GM06990 (cell line): ENCODE measurements at regions not wholly inside any gene's neighbourhood (a gene's known extent, or its start where the extent isn't known, plus 50 kb on each side); places are given as distances from the start of the nearest gene placed in this dataset.
"Not testable (repeated sequence)": the region's sequence is repeated elsewhere in the genome, so short reads cannot be mapped to it uniquely, and the experiment has no call there.

Source experiments
- DNase-seq: peaks from one replicate; pipeline ENCODE4 v3.0.0-alpha.2; 2011; ENCODE audit not compliant: insufficient read length; ENCODE audit errors: extremely low read depth
- H3K27me3 ChIP-seq: replicated peaks from 2 replicates; pipeline ENCODE4 v1.6.0; 2011; ENCODE audit warnings: low read length; ENCODE audit not compliant: control insufficient read depth, insufficient read depth
- H3K36me3 ChIP-seq: 2 replicates; pipeline ENCODE4 v1.5.1; 2011; ENCODE audit warnings: low read length; ENCODE audit not compliant: control insufficient read depth, insufficient read depth
- H3K4me3 ChIP-seq: replicated peaks from 2 replicates; pipeline ENCODE4 v1.5.1; 2011; ENCODE audit warnings: low read depth, mild to moderate bottlenecking, control low read depth, low read length
- CTCF ChIP-seq: IDR thresholded peaks from 2 replicates; pipeline ENCODE4 v1.5.1; 2011; ENCODE audit warnings: low read length, control low read depth, mild to moderate bottlenecking, inconsistent platforms; ENCODE audit not compliant: insufficient read depth, poor library complexity, severe bottlenecking

- TF ChIP-seq CTCF = no peak
- Histone ChIP-seq H3K36me3 (no peaks in the 10 kb centered on the region), H3K4me3 (no peak overlapping the region), H3K27me3 (no peaks in the 10 kb centered on the region)
- DNase-seq = no peak
Observed at GRCh38 chr12:104906695-104907094, 51.4 kb downstream of the SLC41A2 start.

- H3K4me3 ChIP-seq, DNase-seq, H3K27me3 ChIP-seq, H3K36me3 ChIP-seq: not testable (repeated sequence)
Observed at GRCh38 chr12:104905446-104905845, 52.6 kb downstream of the SLC41A2 start.

- DNase-seq = no peak
- H3K27me3 ChIP-seq = no peaks in the 10 kb centered on the region
- TF ChIP-seq CTCF = no peak
- no peak overlapping the region for H3K4me3 ChIP-seq
- H3K36me3 ChIP-seq = no peaks in the 10 kb centered on the region
Observed at GRCh38 chr12:104903648-104904423, 54.3 kb downstream of the SLC41A2 start.

GRCh38 chr12:104902125-104902524 lies 56.0 kb downstream of the SLC41A2 start:
- no peak for TF ChIP-seq CTCF
- Histone ChIP-seq H3K36me3 (no peaks in the 10 kb centered on the region), H3K27me3 (no peaks in the 10 kb centered on the region), H3K4me3 (no peak overlapping the region)
- no peak for DNase-seq

- H3K4me3 ChIP-seq = no peak overlapping the region
Observed at GRCh38 chr12:104896710-104897109, 61.4 kb downstream of the SLC41A2 start.

GRCh38 chr12:104896146-104896545 lies 61.9 kb downstream of the SLC41A2 start:
- Histone ChIP-seq H3K36me3 (no peaks in the 10 kb centered on the region), H3K27me3 (no peaks in the 10 kb centered on the region), H3K4me3 (no peak overlapping the region)
- TF ChIP-seq CTCF = no peak
- DNase-seq = no peak

More at GRCh38 chr12:104896710-104897109, 61.4 kb downstream of the SLC41A2 start:
- Histone ChIP-seq H3K36me3 (no peaks in the 10 kb centered on the region), H3K27me3 (no peaks in the 10 kb centered on the region)
- DNase-seq = no peak
- no peak for TF ChIP-seq CTCF
